Naive B cell (primary cell): ENCODE measurements at regions not wholly inside any gene's neighbourhood (a gene's known extent, or its start where the extent isn't known, plus 50 kb on each side); places are given as distances from the start of the nearest gene placed in this dataset.
A peak's percentile ranks its signal among the peaks of the same experiment; 100 is the strongest.

Experiments
- ATAC-seq, 2 donors: fragments of 150-1000 bp; cut with Tn5 transposase; 2 replicates each; pipeline ENCODE4 v1.10.0; 2021; ENCODE audit warnings: low read depth in 2 of 2, mild to moderate bottlenecking in 2 of 2, moderate library complexity in 2 of 2
- DNase-seq: peaks from one replicate; pipeline ENCODE4 v3.0.0; 2022
- H3K27ac Mint-ChIP-seq, 6 donors: one replicate each; pipeline ENCODE4 v1.8.0; 2020 to 2022; ENCODE audit warnings: mild to moderate bottlenecking in 6 of 6, mixed read lengths in 6 of 6, moderate library complexity in 5 of 6, inconsistent platforms in 2 of 6
- H3K27me3 Mint-ChIP-seq, 3 donors: one replicate each; pipeline ENCODE4 v1.8.0; 2021 to 2022; ENCODE audit warnings: mixed read lengths in 3 of 3, mild to moderate bottlenecking in 1 of 3
- H3K36me3 Mint-ChIP-seq, 2 donors: one replicate each; pipeline ENCODE4 v1.8.0; 2020 to 2022; ENCODE audit warnings: mixed read lengths in 2 of 2, inconsistent platforms in 1 of 2, mild to moderate bottlenecking in 1 of 2
- H3K4me1 Mint-ChIP-seq, 3 donors: one replicate each; pipeline ENCODE4 v1.8.0; 2020 to 2022; ENCODE audit warnings: mixed read lengths in 3 of 3, inconsistent platforms in 1 of 3, mild to moderate bottlenecking in 1 of 3, moderate library complexity in 1 of 3
- H3K4me3 Mint-ChIP-seq, 8 donors: one replicate each; pipeline ENCODE4 v1.8.0; 2020 to 2022; ENCODE audit warnings: mild to moderate bottlenecking in 8 of 8, mixed read lengths in 8 of 8, moderate library complexity in 8 of 8, inconsistent platforms in 2 of 8
- H3K9me3 Mint-ChIP-seq, 7 donors: one replicate each; pipeline ENCODE4 v1.8.0; 2020 to 2022; ENCODE audit warnings: mixed read lengths in 7 of 7, mild to moderate bottlenecking in 5 of 7, inconsistent platforms in 2 of 7, moderate library complexity in 1 of 7

DNA sequence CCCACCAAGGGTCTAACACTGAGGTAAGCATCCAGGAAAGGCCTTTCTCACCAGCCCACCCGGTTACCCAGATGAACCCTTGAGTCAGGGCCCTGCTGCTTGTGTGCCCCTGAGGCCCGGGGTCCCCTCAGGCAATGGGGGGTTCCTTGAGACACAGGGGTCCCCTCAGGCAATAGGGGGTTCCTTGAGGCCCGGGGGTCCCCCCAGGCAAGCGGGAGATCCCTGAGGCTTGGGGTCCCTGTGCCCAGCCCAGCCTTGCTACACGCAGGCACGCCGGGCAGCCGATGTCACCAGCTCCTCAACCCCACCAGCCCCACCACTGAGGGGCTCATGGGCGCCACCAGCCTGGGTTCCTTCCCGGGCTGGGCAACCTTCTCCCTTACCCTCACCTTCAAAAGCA, 247.2 kb downstream of the TTLL2 start:
- no peaks in the 10 kb centered on the region for H3K4me1 Mint-ChIP-seq
- H3K27me3 Mint-ChIP-seq: peaks cover 2 to 15% (median 5%) of the 10 kb centered on the region in 3 donors
- no peak overlapping the region for H3K4me3 Mint-ChIP-seq
- peaks cover 0 to 2% (median 0%) of the 10 kb centered on the region in 7 donors for H3K9me3 Mint-ChIP-seq
- no peaks in the 10 kb centered on the region for H3K36me3 Mint-ChIP-seq
- no peak for ATAC-seq
- DNase-seq: no peak
- H3K27ac Mint-ChIP-seq: no peak overlapping the region

DNA sequence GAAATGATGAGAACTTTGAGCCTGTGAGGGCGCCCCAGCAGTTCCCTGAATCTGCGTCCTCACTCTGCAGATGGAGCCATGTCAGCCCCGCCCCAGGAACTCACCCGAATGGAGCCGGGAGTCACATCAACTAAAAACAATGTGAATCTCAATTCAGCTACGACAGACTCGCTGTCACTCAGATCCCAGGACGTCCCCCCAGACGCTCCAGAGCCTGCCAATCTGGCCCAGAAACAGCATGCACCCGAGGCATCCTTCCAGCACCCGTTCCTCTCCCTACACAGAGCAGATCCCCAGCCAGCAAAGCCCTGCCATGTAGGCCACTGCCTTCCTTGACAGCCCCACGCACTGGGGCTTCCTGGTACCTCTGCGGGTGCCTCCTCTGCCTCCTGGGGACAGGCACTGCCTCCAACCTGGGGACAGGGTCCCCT, 248.0 kb downstream of the TTLL2 start:
- Mint-ChIP-seq H3K4me3 (no peak overlapping the region), H3K36me3 (no peaks in the 10 kb centered on the region), H3K9me3 (peaks cover 0 to 2% (median 0%) of the 10 kb centered on the region in 7 donors)

DNA sequence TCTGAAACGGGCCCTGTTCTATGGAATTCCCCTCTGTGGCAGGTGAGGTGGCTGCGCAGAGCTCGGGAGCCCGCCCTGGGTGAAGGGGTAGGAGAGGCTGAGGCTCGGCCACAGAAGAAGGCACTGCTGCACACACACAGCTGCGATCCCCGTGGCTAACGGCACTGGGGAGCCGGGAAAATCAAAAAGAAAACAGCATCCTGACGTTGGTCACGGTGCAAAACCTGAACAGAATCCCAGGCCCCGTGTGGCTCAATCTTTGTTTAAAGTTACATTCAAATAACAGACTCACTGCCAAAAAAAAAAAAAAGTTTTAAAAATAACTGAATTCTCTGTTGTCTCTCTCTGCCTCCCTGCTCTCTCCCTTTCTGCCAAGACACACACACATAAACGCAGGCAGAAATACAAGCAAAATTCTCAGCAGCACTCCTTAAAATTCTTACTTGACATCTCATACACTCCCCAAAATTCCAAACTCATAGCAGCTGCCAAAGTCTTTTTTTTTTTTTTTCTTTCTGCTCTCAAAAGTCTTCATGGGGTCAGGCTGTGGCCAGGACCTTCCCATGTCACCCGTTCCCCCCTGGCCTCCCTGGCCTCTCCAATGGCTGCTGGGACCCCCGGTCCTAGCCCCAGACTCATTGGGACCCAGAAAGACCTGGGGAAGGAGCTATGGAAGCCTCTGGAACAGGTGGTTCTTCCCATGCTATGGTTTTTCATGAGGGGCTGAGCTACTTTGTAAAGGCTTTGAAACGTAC, 248.8 kb downstream of the TTLL2 start:
- H3K27me3 Mint-ChIP-seq: peaks cover 6 to 15% (median 14%) of the 10 kb centered on the region in 3 donors
- DNase-seq (no peak), ATAC-seq (no peak)
- no peak overlapping the region for H3K27ac Mint-ChIP-seq
- peaks cover 0 to 2% (median 0%) of the 10 kb centered on the region in 7 donors for H3K9me3 Mint-ChIP-seq
- H3K4me3 Mint-ChIP-seq: no peak overlapping the region
- H3K36me3 Mint-ChIP-seq: no peaks in the 10 kb centered on the region
- no peaks in the 10 kb centered on the region for H3K4me1 Mint-ChIP-seq

More for the DNA sequence above, 248.0 kb downstream of the TTLL2 start:
- Mint-ChIP-seq H3K27ac (no peak overlapping the region), H3K4me1 (no peaks in the 10 kb centered on the region), H3K27me3 (peaks cover 6 to 15% (median 6%) of the 10 kb centered on the region in 3 donors)
- no peak for DNase-seq
- ATAC-seq: no peak

DNA sequence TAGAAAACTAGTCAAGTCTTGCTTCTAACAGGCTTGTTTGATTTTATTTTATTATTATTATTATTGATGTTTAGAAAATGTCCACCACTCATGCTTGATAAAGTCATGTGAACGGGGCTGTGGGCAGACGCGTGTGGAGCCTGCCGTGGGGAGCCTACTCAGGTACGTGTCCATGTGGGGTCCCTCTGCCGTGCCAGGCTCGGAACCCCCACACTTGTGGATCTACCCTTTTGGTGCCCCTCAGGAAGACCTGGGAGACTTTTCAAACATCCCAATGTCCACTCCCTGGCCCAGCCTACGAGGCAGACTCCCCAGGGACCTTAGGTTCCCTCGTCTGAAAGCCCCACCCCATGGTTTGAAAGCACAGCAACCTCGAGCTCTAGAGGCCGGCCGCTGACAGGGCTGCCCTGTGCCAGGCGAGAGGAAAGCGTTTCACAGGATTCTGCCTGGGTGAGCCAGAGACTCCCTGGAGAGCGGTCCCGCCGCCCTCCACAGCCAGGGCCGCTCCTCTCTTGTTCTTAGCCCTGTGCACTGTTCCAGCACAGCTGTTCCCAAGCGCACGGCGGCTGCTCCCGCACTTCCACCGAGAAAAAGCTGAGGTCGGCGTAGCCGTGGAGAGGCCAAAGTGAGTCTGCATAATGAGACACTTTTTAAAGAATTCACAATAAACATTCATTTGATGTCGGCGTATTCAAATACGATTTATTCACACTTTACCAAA, 249.7 kb downstream of the TTLL2 start:
- Mint-ChIP-seq H3K4me1 (no peaks in the 10 kb centered on the region), H3K4me3 (no peak overlapping the region), H3K27me3 (peaks cover 6 to 20% (median 20%) of the 10 kb centered on the region in 3 donors), H3K27ac (no peak overlapping the region), H3K9me3 (peaks cover 0 to 4% (median 0%) of the 10 kb centered on the region in 7 donors), H3K36me3 (no peaks in the 10 kb centered on the region)
- ATAC-seq (no peak), DNase-seq (no peak)

DNA sequence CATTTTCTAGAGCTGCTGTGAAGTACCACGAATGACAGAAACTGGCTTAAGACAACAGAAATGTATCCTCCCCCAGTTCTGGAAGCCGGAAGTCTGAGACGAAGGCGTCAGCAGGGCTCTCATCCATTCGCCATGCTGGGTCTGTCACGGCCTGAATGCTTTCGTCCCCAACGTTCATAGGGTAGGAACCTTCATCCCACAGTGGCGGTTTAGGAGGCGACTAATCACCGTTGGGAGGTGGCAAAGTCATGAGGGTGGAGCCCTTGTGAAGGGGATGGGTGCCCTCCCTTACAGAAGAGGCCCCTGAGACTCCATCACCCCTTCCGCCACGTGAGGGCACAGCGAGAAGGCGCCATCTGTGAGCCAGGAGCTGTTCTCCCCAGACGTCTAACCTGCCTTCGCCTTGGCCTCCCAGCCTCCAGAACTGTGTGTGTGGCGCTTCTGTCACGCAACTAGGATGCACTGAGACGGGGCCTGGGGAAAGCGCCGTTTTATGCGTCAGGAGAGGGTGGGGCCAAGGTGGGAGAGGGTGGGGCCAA, 250.3 kb downstream of the TTLL2 start:
- Mint-ChIP-seq H3K9me3 (peaks cover 0 to 7% (median 0%) of the 10 kb centered on the region in 7 donors), H3K36me3 (no peaks in the 10 kb centered on the region), H3K4me3 (no peak overlapping the region), H3K4me1 (no peaks in the 10 kb centered on the region), H3K27me3 (peaks cover 6 to 20% (median 18%) of the 10 kb centered on the region in 3 donors), H3K27ac (no peak overlapping the region)
- DNase-seq (no peak), ATAC-seq (no peak)

DNA sequence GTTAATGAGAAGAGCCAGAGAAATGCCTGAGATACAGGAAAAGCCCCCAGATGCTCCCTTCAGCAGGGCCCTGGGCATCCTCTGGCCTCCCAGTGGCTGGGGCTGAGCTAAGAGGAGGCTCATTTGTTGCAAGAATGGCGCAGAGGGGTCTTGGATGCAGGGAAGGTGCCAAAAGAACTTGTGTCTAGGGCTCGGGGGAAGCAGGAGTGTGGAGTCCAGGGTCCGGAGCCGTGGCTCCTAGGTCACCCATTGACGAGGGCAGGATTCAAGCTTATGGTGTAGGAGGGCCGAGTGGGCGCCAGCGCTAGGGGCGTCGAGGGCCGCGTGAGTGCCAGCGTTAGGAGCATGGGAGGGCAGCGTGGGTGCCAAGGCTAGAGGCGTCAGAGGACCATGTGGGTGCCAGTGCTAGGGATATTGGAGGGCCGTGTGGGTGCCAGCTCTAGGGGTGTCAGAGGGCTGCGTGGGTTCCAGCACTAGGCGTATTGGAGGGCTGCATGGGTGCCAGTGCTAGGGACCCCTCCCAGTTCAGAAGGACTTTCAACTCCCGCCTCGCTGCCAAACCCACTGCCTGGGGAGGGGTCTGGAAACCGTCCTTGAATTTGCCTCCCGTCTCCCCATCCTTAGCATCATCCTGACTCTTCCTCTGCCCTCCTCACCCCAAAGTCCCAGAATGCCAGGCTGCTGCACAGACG, 250.5 kb upstream of the AFDN start:
- Mint-ChIP-seq H3K4me3 (no peak overlapping the region), H3K27ac (no peak overlapping the region)

DNA sequence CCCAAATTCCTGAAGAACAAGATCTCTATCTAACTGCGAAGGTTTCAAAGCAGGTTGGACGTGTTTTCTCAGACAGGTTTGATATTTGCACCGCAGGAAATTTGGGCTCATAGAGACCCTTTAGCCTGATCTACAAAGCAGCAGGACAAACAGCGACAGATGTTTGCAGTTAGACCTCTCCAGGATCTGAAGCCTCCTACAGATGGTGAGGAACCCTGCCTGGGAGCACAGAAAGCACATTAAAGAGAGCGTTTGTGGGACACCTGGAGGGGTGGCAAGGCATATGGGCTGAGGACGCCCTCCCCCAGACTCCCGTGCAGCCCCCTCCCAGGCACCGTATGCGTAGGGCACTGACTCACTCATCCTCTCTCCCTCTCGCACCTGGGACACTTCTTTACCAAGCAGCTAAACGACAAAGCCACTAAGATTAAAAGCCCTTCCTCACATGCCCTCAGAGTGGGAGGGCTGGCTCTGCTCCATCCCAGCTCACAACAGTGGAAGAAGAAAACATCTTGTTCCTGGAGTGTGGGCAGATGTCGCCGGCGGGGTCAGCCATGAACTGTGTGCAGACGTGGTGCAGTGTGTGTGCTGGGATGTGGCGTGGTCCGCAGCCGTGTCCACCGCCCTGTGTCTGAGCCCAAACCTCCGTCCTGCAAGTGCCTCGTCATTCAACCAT, 249.7 kb upstream of the AFDN start:
- peak overlapping the region in 1 of 8 donors; percentile 33 for H3K4me3 Mint-ChIP-seq
- no peaks in the 10 kb centered on the region for H3K36me3 Mint-ChIP-seq
- DNase-seq: no peak
- H3K27me3 Mint-ChIP-seq: peaks cover 6 to 23% (median 9%) of the 10 kb centered on the region in 3 donors
- H3K9me3 Mint-ChIP-seq: peaks cover 0 to 8% (median 0%) of the 10 kb centered on the region in 7 donors
- H3K27ac Mint-ChIP-seq: no peak overlapping the region
- ATAC-seq: no peak
- H3K4me1 Mint-ChIP-seq: no peaks in the 10 kb centered on the region

More for the DNA sequence above, 250.5 kb upstream of the AFDN start:
- Mint-ChIP-seq H3K4me1 (no peaks in the 10 kb centered on the region), H3K36me3 (no peaks in the 10 kb centered on the region), H3K9me3 (peaks cover 0 to 8% (median 0%) of the 10 kb centered on the region in 7 donors), H3K27me3 (peaks cover 6 to 23% (median 9%) of the 10 kb centered on the region in 3 donors)
- ATAC-seq: no peak
- DNase-seq: no peak

DNA sequence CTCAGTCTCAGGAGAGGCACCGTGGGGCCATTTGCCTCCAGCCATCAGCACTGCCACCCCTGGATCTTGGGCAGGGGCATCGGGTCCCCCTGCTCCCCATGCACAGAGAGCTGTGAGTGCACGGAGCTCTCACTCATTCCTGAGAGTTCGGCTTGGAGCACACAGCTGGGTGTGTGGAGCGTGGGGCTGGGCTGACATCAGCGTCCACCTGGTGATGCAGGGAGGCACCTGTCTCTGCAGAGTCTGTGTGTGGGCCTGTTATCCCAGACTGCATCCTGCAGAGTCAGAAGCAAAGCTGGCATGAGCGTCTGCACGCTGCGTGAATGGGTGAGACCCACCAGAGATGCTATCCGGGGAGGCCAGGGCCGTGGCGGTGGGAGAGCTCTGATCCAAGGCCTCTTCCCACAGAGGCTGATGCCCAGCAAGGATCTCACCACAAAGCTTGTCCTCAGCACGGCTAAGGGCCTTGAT, 248.8 kb upstream of the AFDN start:
- ATAC-seq (no peak), DNase-seq (no peak)
- Mint-ChIP-seq H3K27ac (no peak overlapping the region), H3K36me3 (peaks cover 0 to 5% of the 10 kb centered on the region in 2 donors), H3K4me1 (no peaks in the 10 kb centered on the region), H3K27me3 (peaks cover 6 to 23% (median 9%) of the 10 kb centered on the region in 3 donors), H3K4me3 (no peak overlapping the region), H3K9me3 (peaks cover 1 to 11% (median 6%) of the 10 kb centered on the region in 7 donors)

DNA sequence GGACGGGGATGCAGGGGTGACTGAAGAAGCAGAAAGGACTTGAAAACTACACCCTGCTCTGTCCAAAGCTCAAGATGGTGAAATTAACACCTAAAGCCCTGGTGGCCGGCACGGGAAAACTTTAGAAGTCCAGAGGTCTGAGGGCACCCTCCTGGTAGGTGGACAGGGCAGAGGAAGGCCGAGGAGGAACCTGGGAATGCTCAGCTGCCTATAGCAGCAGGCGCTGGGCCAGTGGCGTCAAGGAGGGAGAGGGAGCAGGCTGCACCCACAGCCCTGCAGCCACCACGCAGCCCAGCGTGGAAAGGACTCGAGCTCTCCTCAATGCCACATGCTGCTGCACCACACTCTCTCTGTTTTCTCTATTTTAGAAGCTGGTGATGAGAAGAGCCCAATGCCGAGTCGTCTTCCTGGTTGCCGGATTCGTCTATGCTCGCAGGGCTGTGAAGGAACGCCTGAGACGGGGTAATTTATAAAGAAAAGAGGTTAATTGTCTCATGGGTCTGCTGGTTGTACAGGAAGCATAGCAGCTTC, 248.3 kb upstream of the AFDN start:
- H3K27me3 Mint-ChIP-seq: peaks cover 6 to 23% (median 9%) of the 10 kb centered on the region in 3 donors
- no peak overlapping the region for H3K4me3 Mint-ChIP-seq
- no peak overlapping the region for H3K27ac Mint-ChIP-seq

DNA sequence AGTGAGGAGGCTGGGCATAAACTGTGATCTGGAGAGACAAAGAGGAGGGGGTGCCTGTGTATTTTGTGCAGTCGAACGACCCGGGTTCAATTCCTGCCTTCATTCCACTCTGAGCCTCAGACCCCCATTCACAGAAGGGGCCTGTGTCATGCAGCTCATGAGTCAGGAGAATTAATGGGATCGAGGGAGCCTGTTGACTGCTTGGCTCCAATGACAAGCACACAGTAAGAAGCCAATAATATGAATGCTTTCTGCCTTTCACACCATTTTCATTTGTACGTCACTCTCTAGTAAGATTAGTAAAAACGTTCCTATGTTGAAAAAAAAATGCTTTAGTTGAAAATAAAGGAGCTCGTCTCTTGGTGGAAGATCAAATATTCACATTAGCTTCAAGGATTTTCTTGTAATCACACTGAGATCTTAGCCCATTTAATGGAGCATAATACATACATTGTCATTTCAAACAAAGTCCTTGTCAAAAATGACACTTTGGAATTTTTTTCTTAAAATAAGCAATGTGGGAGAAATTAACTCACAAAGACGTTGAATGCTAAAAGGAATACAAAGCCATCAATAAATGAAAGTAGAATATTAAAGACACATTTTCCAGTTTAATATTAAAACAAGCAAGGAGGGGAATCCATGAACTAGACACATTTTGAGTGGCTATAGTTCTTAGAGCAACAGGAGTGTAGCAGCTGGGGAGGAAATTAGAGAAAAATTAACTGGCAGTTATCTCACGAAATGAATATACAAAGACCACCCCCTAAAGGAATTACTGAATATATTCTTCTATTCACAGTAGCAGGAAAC, 246.7 kb upstream of the AFDN start:
- DNase-seq (no peak), ATAC-seq (no peak)
- Mint-ChIP-seq H3K4me1 (no peaks in the 10 kb centered on the region), H3K9me3 (peaks cover 9 to 27% (median 19%) of the 10 kb centered on the region in 7 donors), H3K36me3 (peaks cover 0 to 15% of the 10 kb centered on the region in 2 donors), H3K27me3 (peaks cover 6 to 28% (median 19%) of the 10 kb centered on the region in 3 donors), H3K27ac (no peak overlapping the region), H3K4me3 (no peak overlapping the region)

More for the DNA sequence above, 248.3 kb upstream of the AFDN start:
- peaks cover 5 to 16% (median 11%) of the 10 kb centered on the region in 7 donors for H3K9me3 Mint-ChIP-seq
- ATAC-seq: no peak
- peaks cover 0 to 11% of the 10 kb centered on the region in 2 donors for H3K36me3 Mint-ChIP-seq
- no peak for DNase-seq
- no peaks in the 10 kb centered on the region for H3K4me1 Mint-ChIP-seq

DNA sequence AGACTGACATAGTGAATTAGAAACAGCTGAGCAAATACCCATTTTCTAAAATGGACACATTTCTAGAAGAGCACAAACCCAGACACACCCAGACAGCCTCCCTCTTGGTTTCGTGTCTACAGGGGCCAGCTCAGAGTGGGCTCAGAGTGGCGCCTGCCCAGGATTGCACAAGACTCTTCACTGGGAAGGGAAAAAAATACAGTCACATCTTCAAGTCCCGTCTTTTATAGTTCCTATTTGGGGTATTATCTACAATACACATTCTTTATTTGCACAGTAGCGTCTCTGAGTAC, 246.1 kb upstream of the AFDN start:
- peaks cover 9 to 33% (median 20%) of the 10 kb centered on the region in 7 donors for H3K9me3 Mint-ChIP-seq

DNA sequence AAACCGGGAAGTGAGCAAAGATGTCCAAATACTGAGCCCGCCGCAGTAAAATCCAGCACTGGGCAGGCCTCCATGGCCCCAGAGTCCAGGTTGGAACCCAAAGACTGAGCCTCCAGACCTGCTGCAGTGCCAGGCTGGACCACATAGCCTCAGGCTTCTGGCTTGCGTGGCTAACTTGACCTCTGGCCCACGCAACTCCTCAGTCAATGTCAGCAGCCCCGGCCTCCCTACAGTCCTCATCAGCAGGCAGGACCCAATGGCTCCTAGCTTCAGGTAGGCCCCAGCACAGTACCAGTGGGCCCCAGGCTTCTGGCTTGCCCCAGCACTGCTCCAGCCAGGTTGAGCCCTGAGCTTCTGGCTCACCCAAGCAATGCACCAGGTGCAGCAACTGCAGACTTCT, 245.1 kb upstream of the AFDN start:
- Mint-ChIP-seq H3K27me3 (peaks cover 12 to 36% (median 19%) of the 10 kb centered on the region in 3 donors), H3K4me3 (no peak overlapping the region), H3K9me3 (peaks cover 9 to 34% (median 21%) of the 10 kb centered on the region in 7 donors), H3K27ac (no peak overlapping the region), H3K4me1 (no peaks in the 10 kb centered on the region), H3K36me3 (peaks cover 0 to 15% of the 10 kb centered on the region in 2 donors)
- ATAC-seq (no peak), DNase-seq (no peak)

More for the DNA sequence above, 246.1 kb upstream of the AFDN start:
- Mint-ChIP-seq H3K4me3 (no peak overlapping the region), H3K27me3 (peaks cover 6 to 34% (median 19%) of the 10 kb centered on the region in 3 donors), H3K36me3 (peaks cover 0 to 15% of the 10 kb centered on the region in 2 donors), H3K4me1 (no peaks in the 10 kb centered on the region), H3K27ac (no peak overlapping the region)
- no peak for ATAC-seq
- no peak for DNase-seq
